Activated naive CD4-positive, alpha-beta T cell treated with Interleukin-2 at 50 U/mL for 16 hours (primary cell): ENCODE measurements at regions not wholly inside any gene's neighbourhood (a gene's known extent, or its start where the extent isn't known, plus 50 kb on each side); places are given as distances from the start of the nearest gene placed in this dataset.

ENCODE experiments used
- DNase-seq: peaks from one replicate; pipeline ENCODE4 v3.0.0-alpha.2; 2020

DNA sequence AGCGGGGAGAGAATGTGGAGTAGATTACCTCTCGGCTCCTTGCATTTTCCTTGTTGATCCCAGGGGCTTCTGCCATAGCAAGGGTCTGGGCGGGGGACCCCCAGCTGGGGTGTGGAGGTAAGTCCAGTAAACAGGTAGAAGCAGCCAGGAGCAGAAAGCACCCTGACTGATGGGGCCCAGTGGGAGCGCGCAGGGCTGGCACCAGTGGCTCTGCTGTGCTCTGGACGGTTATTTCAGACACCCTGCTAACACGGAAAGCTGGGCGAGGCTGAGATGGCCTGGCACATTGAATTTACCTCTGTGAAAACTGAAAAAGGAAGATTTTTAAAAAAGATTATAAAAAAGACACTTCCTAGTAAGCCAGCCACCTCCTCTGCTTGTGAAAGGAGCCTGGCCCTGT is 88.4 kb upstream of the CALM2 start:
- DNase-seq = no peak

DNA sequence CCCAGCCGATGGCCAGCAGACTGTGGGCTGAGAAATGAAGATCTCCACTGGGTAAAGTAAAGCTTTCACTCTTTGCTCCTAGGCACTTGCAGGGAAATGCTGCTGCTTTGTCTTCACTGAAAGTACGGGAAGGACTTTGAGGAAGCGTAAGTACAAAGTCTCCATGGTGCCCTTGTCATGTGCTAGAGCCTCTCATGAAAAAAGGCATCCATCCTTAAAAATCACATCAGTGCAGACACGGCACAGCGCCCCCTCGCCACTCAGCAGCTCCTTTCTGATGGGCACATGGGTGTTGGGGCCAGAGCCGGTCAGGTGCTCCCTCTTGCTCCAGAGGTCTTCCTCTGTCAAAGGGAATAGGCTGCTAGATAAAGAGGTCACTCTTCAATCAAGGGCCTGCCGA is 87.8 kb upstream of the CALM2 start:
- DNase-seq = no peak

DNA sequence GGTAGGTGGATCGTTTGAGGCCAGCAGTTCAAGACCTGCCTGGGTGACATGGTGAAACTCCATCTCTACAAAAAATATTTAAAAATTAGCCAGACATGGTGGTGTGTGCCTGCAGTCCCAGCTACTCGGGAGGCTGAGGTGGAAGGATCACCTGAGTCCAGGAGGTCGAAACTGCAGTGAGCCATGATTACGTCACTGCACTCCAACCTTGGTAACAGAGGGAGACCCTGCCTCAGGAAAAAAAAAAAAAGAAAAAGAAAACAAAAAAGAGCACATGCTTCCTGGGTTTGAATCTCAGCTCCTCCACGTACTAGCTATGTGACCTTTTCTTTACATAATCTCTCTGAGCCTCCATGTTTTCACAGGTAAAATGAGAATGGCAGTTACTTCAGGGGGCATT is 86.3 kb upstream of the CALM2 start:
- DNase-seq = no peak

DNA sequence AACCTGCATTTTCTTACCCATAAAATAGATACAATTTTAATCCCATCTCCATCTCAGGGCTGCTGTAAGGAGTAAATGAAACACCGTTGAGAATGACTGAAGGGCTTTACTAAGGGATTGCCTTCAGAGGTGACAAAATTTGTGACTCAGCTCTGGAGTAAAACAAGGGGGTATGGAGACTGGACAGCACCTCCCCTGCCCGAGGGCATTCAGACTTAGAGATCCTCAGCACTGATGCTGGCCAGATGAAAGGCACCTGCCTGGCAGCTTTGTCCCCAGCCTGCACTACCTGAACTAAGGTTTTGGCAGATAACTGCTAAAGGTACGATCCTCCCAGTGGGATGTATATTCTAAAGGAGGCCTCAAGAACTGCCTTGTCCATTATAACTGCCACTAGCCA is 84.7 kb upstream of the CALM2 start:
- no peak for DNase-seq

DNA sequence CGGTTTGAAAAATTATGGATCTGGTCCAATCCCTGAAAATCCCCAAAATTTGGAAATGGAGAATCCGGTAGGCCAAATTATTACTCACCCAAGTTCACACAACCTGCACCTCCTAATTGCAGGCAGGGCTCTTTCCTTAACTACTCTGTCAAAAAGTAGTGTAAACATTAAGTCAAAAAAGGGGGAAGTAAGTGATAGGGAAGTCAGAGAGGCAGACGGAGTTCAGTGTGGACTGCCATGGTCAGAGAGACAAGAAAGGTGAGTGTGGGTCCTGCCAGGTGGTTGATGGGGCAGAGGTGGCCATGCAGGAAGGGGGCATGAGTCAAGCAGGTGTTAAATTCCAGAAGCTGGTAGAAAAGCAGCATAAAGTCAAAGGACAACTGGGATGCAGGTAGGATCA is 83.5 kb upstream of the CALM2 start:
- DNase-seq = no peak

DNA sequence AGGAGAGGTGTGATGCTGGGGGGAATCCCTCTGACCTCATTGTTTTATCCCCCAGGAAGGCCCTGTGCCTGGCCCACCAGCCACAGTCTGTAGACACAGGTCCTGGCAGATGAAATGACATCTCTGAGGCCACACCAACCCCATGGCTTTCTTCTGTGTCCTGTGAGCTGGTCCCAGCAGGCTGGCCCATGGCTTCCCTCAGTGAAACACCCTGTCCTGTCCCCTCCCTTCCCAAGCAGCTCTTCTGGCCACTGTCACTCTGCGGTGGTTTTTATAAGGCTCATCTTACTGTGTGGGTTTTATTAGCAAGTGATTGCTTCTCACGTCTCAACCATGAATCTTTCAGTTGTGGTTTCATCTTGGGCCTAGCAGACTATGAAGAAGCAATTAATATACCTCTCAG is 81.6 kb upstream of the CALM2 start:
- DNase-seq = no peak

DNA sequence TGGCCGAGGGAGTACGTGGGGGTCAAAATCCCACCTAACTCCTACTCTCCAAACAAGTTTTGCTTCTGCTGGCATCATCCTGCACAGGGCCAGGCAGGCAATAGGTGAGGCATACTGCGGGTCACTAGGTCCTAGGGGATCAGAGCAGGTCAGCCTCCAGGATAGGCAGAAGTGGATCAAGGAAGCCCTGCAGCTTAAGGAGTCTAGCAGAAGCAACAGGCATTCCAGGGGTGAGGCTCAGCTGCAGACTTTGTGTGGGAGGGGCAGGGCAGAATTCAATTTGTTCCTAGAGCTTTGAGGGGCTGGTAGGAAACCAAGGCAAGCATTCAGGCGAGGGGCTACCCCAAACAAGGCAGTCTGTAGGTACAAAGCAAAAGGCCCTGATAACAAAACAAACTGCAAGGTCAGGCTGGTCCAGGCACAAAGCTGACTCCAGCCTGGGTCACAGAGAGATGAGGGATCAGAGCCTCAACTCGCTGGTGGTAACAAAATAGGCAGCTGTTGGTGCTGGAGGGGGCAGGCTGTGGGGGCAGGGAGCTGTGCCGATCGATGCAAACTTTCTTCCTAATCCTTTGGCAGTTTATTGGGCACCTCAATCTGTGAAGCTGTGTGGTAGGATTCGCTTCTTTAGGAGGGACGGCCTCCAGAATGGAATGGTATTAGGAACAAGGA is 80.2 kb upstream of the CALM2 start:
- DNase-seq = no peak

DNA sequence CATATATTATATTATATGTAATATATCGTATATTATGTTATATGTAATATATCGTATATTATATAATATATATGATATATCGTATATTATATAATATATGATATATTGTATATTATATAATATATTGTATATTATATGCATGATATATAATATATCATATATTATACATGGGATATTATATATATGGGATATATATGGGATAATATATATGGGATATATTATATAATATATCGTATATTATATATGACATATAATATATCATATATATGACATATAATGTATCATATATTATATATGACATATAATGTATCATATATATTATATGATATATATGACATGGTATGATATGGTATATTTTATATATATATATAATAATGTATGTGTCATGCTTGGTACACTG is 79.5 kb upstream of the CALM2 start:
- no peak for DNase-seq

DNA sequence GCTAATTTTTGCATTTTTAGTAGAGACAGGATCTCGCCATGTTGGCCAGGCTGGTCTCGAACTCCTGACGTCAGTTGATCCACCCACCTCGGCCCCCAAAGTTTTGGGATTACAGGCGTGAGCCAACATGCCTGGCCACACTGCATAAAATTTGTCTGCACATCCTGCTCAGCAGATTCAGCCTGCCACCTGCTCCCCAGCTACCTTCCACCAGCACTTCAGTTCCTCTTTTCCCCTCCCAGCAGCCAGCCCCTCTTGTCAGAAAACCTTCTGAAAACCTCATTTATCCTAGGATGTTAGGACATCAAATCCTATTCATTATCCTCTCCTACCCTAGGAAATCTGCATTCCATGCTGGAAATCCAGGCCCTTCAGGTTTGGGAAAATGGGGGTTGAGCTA is 78.2 kb upstream of the CALM2 start:
- no peak for DNase-seq

DNA sequence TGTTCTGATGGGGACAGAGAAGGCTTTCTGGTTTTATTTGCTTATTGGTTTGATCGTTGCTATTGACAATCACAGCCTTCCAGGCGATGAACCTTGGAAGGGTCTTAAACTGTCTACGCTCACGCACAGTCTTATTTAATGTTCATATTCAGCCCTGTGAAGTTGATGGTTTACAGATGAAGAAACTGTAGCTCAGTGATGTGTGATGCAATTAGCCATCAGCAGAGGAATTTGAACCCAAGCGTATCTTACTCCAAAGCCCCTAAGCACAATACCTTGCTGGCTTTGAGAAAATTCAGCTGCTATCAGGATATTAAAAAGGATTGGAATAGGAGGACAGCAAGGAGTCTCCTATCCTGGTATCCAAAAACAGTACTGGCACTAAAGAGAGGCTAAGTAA is 77.1 kb upstream of the CALM2 start:
- DNase-seq = no peak

DNA sequence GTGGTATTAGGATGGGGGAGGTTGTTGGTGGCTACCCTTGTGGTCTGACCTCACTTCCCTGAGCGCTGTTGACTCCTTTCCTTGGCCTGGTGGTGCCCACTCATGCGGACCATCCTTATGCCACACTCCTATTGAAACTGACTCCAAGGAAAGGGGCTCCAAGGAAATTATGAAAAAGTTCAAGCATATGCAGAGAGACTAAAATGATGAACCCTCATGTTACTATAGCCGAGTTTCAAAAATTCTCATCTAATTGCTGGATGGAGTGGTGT is 75.0 kb upstream of the CALM2 start:
- DNase-seq = no peak

DNA sequence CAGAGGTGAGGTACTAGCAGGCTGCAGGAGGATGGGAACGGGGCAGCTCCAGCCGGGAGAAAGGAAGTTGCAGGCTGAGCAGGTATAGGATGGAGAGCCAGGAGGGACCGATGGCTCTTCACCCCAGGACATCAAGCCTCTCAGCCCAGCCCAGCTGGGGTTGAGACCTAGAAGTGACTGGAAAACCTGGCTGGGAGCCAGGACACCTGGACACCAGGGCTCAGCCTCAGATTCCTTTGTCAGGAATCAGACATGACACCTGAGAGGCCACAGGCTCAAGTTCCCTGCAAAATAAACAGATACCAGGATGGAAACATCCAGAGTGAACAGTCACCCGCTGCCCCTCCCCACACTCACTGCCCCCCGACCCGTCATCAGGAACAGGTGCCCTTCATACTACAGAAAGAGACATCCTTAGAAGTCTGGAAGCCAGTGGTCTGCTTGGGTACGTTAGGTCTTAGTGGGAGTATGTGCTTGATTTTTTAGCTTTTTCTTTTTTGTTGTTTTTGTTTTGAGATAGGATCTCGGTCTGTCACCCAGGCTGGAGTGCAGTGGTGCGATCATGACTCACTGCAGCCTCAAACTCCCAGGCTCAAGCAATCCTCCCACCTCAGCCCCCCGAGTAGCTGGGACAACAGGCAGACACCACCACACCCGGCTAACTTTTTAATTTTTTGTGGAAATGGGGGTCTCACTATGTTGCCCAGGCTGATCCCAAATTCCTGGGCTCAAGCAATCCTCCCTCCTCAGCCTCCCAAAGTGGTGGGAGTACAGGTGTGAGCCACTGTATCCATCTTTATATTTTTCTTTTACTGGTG is 74.5 kb upstream of the CALM2 start:
- DNase-seq = no peak

DNA sequence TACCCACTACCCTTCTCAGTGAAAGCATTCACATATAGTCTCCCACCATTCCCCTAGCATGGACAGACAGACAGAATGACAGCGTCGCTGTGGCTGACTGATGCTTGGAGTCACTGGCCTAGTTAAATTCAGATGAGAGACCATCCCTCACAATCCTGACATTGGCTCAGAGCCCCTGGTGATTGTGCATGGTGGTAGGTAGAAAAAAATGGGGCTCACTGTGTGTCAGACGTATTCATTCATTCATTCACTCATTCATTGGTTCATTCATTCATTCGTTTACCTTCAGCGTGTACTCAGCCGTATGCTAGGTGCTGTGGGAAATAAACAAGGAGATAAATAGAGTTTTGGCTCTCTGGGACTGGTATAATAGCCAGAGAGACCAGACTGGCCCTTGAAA is 73.6 kb upstream of the CALM2 start:
- no peak for DNase-seq

DNA sequence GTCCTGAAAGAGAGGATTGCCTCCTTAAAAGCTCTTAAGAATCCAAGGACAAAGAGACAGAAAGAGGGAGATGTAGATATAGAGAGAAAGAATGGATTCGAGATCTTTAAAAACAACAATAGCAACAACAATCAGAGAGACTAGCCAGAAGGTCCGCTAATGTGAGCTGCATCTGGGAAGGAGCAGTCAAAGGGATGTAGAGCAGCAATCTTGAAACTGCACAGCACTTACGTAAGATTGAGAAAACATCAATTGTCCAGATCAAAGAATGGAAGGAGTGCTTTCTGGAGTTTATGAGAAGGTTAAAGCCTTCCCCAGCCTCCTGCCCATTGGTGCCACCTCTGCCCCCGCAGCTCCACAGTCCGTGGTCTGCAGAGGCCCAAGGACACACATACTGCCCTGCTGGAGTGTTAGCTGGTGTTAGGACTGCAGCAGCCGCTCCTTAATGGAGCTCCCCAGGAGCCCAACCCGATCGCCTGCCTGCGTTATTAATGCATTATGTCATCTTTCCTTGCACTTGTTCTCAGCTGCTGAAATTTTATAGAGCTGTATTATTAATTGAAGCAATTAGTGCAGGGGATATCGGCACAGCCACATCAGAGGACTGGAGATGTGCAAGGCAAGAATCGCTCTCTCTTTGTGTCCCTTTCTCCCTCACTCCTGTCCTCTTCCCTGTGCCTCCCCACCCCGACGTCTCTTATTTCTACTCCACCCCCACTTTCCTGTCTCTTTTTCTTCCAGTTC is 73.0 kb upstream of the CALM2 start:
- no peak for DNase-seq

DNA sequence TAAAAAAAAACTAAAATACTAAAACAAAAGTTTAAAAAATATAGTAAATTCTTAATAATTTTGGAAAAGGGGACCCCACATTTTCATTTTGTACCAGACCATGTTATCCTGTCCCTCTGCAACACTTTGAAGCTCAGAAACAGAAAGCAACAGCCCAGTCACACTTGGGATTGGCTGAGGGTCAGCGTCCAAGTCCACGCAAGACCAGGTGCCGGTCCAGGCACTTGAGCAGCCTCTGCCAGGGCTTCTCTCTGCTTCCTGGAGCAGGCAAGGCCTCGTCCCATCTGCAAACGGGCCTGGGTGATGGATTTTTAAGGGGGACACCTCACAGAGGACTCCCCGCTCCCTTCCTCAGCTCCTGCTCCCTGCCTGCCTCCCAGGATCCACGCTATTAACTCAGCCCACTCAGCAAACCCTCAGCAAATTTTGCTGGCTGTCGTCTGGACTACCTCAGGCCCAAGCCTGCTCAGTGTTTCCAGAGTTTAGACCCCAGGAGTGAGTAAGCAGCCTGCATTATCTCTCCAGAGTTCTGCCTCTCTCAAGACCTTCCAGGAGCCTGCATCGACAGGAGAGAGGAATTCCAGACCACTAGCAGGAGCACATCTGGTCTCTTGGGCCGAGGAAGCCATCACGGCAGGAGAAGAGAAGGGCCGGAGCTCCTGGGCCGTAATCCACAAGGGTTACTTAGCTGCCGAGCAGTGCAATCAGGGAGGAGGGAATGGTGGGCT is 67.4 kb upstream of the CALM2 start:
- DNase-seq = no peak

DNA sequence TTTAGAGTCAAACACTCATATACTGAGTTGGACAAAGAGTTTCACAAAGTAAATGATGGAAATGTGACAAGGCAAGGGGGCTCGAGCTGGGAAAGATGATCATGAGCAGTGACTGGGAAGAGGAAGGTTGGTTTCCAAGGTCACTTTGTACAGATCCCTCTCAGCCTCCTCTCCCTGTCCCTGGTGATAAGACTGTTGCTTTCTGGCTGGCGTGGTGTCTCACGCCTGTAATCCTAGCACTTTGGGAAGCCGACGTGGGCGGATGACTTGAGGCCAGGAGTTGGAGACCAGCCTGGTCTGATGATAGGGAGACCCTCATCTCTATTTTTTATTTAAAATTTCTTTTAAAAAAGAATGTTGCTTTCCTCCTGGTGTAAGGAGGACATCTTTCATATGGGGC is 65.4 kb upstream of the CALM2 start:
- no peak for DNase-seq

DNA sequence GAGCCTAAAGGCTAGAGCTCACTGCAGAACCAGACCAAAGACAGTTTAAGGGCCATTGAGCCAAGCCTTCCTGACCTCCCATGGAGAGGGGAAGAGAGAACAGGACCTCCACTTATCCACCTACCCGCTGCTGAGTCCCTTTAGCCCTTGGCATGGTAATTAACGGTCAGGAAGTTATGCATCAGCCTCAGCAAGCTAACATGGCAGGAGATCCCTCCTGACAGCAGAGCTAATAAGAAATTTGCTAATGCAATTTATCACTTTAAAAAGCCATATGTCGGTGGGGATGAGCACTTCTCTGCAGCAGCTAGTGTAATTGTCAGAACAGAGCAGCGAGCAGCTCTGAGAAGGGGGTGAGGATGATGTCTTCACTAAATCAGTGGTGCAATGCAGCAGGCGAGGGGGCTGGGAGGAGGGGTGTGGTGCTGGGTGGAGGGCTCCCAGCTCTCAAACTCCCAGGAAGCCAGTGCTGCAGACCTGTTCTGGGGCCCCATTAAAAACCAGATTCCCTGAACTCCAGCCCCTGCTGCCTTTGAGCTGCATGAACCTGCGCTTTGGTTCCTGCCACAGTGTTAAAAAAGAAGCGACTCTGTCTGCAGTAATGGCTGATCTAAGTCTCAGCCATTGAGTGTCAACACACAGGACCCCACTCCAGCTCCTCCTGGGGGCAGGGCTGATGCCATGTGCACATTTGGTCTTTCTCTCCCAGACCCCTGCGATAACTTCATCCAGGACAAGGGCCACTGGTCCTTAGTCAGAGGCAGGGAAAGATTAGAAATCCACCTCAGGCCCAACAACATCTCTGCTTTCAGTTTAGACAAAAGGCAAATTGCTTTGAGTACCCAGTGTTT is 63.0 kb upstream of the CALM2 start:
- no peak for DNase-seq

DNA sequence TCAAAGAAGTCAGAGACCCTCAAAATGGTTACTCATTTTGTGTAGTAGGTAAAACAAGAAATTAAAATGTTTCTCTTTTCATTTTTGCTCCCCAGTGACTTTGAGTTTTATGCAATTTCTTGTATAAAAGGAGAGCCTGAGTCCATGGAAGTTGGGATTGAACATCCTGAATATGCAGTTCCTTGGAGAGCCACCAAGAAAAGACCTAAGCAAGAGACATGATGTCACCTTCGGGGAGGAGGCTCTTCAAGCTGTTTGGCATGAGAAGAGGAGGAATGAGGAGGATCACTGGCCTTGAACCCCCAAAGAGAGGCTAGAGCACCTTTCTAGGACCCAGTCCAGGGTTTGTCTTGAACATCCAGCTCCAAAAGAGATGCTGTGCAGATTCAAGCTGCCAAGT is 62.3 kb upstream of the CALM2 start:
- DNase-seq = no peak

DNA sequence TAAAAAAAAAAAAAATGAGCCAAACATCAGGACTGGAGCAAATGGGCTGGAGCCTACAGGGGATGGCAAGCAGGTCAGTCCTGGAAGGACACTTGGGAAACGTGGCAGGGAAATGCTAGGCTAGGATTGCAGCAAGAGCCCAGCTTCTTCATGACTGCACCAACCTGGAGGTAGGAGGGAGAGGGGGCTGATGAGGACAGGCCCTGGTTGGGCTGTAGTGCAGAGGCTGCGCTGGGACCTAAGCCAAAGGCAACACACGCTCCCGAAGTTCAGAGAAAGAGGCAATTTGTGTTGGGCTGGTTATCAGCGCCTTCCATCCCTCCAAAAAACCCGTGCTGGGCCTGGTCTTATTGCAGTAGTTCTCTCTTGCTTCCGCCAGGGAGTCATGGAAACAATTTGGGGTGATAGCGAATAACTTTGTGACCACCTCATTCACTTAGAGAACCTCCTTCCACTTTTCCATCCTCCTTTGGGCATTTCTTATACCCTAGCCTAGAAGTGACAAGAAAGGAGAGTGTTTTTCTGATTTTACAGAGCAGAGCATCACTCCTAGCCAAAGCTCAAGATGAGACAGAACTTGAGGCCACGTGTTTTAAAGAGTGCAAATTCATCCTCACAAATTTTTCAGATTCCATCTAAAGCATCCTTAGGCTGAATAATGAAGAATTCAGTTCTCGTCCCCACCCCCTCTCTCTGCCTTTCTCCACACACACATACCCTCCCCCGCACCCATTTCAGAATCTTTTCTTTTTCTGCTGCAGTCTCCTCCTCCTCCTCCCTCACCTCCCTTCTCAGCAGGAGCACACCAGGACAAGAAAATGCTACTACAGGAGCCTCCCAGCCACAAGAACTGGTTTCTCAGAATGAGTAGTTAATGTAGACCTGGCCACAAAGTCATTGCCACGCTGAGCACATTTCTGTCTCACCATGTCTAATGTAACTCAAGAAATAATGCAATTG is 61.3 kb upstream of the CALM2 start:
- no peak for DNase-seq

DNA sequence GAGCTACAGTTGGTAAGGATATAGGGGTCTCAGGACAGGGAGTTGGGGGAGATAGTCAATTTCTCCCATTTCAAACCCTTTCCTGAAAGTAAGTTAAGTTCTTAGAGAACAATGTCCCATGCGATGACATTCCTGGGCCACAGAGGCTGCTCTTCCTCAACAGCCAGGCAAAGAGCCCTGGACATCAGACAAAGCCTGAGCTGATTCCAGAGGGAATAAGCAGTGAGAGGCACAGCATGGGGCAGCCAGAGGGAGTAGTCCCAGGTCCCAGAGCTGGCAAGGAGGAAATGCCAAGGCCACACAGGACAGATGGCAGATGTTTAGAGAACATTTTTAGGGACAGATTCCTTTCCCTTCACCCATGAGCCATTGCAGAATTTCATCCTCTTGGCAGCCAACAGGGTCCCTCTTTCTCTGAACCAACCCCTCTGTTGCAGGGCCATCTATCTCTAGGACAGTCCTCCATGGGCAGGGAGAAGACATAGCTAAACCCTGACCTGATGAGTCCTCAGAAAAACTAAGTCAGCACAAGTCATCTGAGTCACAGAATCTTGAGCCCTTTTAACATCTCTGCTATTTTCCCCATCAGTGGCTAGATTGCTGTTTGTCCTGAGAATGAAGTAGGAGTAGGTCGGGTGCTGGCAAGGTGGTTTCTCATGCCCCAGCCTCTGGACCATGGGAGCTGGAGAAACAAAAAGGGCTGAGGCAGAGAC is 60.3 kb upstream of the CALM2 start:
- no peak for DNase-seq

DNA sequence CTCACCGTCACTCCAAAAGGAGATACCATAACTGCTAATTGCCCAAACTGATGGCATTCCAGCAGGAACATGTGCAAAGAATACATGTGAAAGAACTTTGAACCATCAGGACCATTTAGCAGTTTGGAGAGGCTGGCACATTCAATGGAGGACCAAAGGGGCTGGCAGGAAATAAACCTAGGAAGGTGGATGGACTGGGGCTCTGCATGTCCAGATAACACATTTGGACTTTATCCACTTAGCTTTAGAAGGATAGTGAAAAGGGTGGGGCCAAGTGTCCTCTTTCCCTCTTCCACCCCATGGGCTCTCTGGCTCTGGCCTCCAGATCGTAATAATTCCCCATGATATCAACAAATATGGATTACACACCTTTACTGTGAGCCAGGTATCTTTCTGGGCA is 58.8 kb upstream of the CALM2 start:
- DNase-seq = no peak
